Adrenal gland (tissue), 5 donors: ENCODE measurements at regions not wholly inside any gene's neighbourhood (a gene's known extent, or its start where the extent isn't known, plus 50 kb on each side); places are given as distances from the start of the nearest gene placed in this dataset.

ENCODE experiments used
- CTCF ChIP-seq, 6 experiments: fragments of 450-650 bp in 4 of 6; fragments of 200-600 bp in 2 of 6; sonication (generic) in 1 of 6; IDR thresholded peaks; 1 replicate in 5 of 6; 2 replicates in 1 of 6; pipeline versions ENCODE4 v1.5.1 to v1.8.0; 2016 to 2021; ENCODE audit warnings: antibody characterized with exemption in 6 of 6, mild to moderate bottlenecking in 2 of 6, moderate library complexity in 1 of 6
- POLR2A ChIP-seq, 2 donors: fragments of 450-650 bp; IDR thresholded peaks; one replicate each; pipeline ENCODE4 v1.6.1; 2017; ENCODE audit warnings: antibody characterized with exemption in 2 of 2, mild to moderate bottlenecking in 2 of 2, moderate library complexity in 1 of 2
- donor health status: DM: no; HTN: no; CAD: no.

GRCh38 chr11:91078221-91078620, 855.4 kb upstream of the CHORDC1 start:
- TF ChIP-seq POLR2A (IDR thresholded peaks at IDR 0.05) (no peak), CTCF (IDR thresholded peaks at IDR 0.05) (no peak)
